HG03558 (cell line): ENCODE measurements at regions not wholly inside any gene's neighbourhood (a gene's known extent, or its start where the extent isn't known, plus 50 kb on each side); places are given as distances from the start of the nearest gene placed in this dataset.
"Not testable (repeated sequence)": the region's sequence is repeated elsewhere in the genome, so short reads cannot be mapped to it uniquely, and the experiment has no call there.

ENCODE experiments used
- ATAC-seq: cut with Tn5 transposase; IDR thresholded peaks from one replicate; pipeline ENCODE4 v1.9.1; 2021; ENCODE audit warnings: moderate number of reproducible peaks; ENCODE audit not compliant: unreplicated experiment; ENCODE audit errors: extremely low read depth

GRCh38 chr4:149870008-149870407 lies 54.4 kb upstream of the IQCM start:
- ATAC-seq, result no peak

DNA sequence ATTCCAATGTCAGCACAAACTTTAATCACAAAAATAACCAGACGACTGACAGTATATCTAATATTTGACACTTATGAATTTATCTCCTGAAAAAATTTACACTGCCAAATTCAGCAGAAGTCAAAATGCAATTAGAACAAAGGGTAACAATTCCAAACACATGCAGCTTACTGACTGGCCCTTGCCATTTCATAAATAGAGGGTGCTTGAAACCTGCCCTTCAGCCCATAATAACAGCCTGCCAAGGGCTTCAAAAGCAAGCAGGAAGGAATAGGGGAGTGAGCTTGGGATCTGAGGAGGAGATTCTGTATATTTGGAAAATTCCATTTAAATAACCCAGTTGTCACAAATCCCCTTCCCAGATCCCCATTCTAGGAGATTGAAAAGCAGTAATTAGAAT lies 66.1 kb upstream of the IQCM start:
- no peak for ATAC-seq

DNA sequence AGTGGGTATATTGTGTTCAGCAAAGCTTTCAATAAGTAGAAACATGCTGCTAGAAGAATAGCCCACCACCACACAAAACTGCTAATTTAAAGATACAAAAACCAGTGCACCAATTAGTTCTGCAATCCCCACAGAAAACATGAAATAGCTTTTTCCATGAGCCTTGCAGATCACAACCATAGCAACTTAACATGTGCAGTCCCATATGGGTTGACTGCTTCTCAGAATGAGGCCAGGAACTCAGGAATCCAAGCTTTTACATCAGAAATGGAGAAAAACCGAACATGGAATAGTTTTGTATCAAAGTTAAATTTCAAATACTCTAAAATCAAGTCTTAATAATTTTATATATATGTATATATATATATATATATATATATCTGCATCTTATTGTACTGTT lies 66.6 kb upstream of the IQCM start:
- no peak for ATAC-seq

- no peak for ATAC-seq
These were observed 68.4 kb upstream of the IQCM start for GRCh38 chr4:149884046-149884445.

- ATAC-seq, result no peak
These were observed 69.0 kb upstream of the IQCM start for GRCh38 chr4:149884529-149885181.

DNA sequence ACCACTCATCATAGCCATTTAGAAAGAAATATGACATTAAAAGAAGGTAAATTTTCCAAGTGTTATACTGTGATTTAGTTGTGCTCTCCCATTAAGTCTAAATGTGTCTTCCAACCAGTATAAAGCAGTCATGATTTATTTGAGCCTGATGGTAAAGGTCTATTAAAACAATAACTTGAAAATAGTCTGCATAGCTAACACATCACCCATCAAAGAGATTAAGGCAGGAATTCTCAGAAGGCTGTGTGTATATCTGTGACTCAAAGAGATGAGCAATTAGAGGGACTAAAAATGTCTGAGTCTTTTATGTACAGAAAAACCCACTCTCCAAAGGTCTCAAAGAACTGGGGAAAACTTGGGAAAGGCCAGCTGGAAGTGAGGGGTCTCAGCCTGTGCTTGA lies 70.3 kb upstream of the IQCM start:
- no peak for ATAC-seq

- ATAC-seq, result no peak
These were observed 71.3 kb upstream of the IQCM start for GRCh38 chr4:149886786-149887490.

DNA sequence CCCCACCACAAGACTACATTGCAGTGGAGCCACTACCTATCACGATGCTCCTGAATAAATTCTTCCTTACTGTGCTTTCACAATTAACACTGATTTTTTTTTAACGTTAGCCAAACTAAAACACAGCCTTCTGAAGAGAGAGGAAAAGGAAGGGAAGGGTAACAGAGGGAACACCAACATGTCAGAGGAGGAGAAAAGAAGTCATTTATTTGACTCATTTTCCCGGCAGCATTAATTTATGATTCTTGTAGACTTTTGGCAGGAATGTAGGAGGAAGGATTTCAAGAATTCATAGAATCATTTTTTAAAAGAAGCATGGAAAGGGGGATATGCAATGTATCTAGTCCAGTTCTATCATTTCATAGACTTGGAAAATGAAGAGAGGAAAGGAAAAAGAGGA lies 74.3 kb upstream of the IQCM start:
- no peak for ATAC-seq

- ATAC-seq, result no peak
These were observed 74.9 kb upstream of the IQCM start for GRCh38 chr4:149890531-149890930.

DNA sequence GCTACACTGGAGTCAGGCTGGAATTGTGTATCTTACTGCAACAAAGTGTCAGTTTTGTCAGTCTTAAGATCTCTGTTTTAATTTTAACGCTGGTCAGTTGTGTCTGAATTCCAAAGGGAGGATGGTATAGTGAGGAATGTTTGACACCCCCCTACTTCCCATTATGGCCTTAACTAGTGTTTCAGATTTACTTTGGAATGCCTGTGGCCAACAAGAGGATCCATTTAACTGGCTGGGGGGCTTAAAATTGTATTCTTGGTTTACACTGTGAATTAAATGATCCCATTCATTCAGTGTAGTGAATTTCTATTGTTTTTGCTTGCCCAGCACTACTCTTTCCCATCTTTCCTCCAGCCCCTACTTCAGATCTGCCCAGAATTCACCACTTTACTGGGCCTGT lies 75.8 kb upstream of the IQCM start:
- ATAC-seq, result no peak

DNA sequence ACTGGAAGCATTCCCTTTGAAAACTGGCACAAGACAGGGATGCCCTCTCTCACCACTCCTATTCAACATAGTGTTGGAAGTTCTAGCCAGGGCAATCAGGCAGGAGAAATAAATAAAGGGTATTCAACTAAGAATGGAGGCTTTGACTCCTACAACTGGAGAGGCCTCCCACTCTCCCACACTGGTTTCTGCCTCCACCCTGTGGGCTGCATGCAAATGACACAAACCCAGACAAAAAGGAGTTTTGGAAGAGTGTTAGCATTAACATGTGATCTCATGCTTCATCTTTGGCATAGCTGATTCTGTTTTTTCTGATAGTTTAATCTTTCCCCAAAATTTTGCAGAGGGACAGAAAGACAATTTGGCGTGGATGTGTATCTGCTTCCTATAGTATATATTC lies 80.8 kb upstream of the IQCM start:
- ATAC-seq, result no peak

- no peak for ATAC-seq
These were observed 82.1 kb upstream of the IQCM start for GRCh38 chr4:149897783-149898182.

DNA sequence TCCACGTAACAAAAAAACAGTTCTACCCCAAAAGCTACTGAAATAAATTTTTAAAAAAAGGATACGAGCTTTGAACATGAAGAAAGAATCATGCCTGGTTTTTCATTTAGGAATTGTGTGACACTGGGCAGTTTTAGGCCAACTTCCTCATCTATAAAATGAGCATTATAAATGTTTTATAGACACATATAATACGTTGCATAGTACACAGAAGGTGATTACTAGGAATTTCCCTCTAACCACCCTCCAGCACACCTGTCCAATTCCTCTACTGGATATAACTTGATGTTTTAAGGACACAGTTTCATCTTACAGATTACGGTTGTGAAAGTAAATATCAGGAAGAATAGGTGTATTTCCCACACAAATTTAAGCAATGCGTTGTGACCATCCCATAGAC lies 85.5 kb upstream of the IQCM start:
- no peak for ATAC-seq

- ATAC-seq, result no peak
These were observed 86.6 kb upstream of the IQCM start for GRCh38 chr4:149902242-149902641.

- ATAC-seq, result no peak
These were observed 94.5 kb upstream of the IQCM start for GRCh38 chr4:149910177-149910576.

DNA sequence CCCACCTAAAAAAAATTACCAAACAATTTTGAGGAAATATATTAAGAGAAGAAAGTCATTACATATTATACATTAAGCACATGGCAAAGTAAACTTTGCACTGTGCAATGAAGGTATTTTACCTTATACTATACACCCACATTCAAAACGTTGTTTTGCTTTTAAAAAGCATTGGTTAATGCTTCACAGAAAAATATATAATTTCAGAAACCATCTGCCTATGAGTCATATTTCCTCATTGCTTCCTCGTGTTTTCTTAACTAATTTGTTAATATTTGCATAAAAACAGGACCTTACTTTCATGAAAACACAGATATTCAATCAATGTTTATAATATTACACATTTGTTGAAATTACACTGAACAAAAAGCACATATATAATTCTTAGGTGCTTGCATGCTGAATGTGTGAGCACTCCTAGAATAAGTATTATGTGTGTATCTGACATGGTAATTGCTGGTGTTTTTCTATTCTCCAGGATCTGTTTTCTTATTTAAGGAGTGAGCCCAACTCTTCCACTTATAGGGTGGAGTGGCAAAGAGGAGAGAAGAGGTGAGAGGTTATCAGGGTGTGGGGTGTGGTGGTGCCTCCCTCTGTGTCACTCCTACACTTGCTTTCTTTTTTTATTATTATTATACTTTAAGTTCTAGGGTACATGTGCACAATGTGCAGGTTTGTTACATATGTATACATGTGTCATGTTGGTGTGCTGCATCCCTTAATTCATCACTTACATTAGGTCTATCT lies 95.1 kb upstream of the IQCM start:
- ATAC-seq, result no peak

DNA sequence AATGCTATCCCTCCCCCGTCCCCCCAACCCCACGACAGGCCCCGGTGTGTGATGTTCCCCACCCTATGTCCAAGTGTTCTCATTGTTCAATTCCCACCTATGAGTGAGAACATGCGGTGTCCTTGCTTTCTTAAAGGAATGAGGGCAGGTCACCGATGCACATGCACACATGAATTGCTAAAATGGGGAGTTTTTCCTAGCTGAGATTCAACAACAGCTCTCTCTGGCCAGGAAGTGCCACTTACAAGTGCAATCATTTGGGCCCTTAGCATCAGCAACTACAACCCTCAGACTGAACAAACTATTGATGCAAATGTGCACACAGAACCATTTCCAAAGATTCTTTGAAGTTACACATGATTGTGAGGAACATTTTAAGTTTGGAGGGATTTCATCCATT lies 95.7 kb upstream of the IQCM start:
- ATAC-seq, result no peak

GRCh38 chr4:149912000-149912399 lies 96.4 kb upstream of the IQCM start:
- ATAC-seq, result no peak

- peak; percentile 91 for ATAC-seq
These were observed 98.8 kb upstream of the IQCM start for GRCh38 chr4:149914119-149915115.

DNA sequence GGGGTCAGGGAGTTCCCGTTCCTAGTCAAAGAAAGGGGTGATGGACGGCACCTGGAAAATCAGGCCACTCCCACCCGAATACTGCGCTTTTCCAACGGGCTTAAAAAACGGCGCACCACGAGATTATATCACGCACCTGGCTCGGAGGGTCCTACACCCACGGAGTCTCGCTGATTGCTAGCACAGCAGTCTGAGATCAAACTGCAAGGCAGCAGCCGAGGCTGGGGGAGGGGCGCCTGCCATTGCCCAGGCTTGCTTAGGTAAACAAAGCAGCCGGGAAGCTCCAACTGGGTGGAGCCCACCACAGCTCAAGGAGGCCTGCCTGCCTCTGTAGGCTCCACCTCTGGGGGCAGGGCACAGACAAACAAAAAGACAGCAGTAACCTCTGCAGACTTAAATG lies 100.1 kb upstream of the IQCM start:
- ATAC-seq, result not testable (repeated sequence)
